NT2/D1 (cell line): ENCODE measurements at regions not wholly inside any gene's neighbourhood (a gene's known extent, or its start where the extent isn't known, plus 50 kb on each side); places are given as distances from the start of the nearest gene placed in this dataset.

Source experiments
- DNase-seq: peaks from one replicate; pipeline ENCODE4 v3.0.0-alpha.2; 2011; ENCODE audit warnings: low read depth, low spot score
- H3K27me3 ChIP-seq: 2 replicates; pipeline ENCODE4 v1.6.0; 2011; ENCODE audit warnings: mild to moderate bottlenecking; ENCODE audit not compliant: insufficient read length, insufficient read depth
- H3K36me3 ChIP-seq: 2 replicates; pipeline ENCODE4 v1.6.1; 2011; ENCODE audit warnings: mild to moderate bottlenecking, low read length, mixed read lengths; ENCODE audit not compliant: insufficient read depth, insufficient read length
- H3K4me1 ChIP-seq: 2 replicates; pipeline ENCODE4 v1.5.1; 2011; ENCODE audit not compliant: insufficient read depth, insufficient read length
- H3K4me3 ChIP-seq: 2 replicates; pipeline ENCODE4 v1.5.1; 2011; ENCODE audit warnings: low read depth; ENCODE audit not compliant: insufficient read length
- H3K9ac ChIP-seq: 2 replicates; pipeline ENCODE4 v1.6.0; 2011; ENCODE audit warnings: low read depth; ENCODE audit not compliant: insufficient read length
- H3K9me3 ChIP-seq: 2 replicates; pipeline ENCODE4 v1.5.1; 2011; ENCODE audit warnings: mild to moderate bottlenecking, low read length; ENCODE audit not compliant: insufficient read depth
- SUZ12 ChIP-seq: IDR thresholded peaks from 2 replicates; pipeline ENCODE4 v1.6.1; 2011; ENCODE audit not compliant: insufficient read length, insufficient read depth; ENCODE audit errors: extremely low read depth
- YY1 ChIP-seq: IDR thresholded peaks from 2 replicates; pipeline ENCODE4 v1.6.1; 2011; ENCODE audit not compliant: insufficient read length, insufficient read depth
- ZNF274 ChIP-seq: IDR thresholded peaks from 2 replicates; pipeline ENCODE4 v1.6.1; 2011; ENCODE audit warnings: mild to moderate bottlenecking, low read depth, low read length

DNA sequence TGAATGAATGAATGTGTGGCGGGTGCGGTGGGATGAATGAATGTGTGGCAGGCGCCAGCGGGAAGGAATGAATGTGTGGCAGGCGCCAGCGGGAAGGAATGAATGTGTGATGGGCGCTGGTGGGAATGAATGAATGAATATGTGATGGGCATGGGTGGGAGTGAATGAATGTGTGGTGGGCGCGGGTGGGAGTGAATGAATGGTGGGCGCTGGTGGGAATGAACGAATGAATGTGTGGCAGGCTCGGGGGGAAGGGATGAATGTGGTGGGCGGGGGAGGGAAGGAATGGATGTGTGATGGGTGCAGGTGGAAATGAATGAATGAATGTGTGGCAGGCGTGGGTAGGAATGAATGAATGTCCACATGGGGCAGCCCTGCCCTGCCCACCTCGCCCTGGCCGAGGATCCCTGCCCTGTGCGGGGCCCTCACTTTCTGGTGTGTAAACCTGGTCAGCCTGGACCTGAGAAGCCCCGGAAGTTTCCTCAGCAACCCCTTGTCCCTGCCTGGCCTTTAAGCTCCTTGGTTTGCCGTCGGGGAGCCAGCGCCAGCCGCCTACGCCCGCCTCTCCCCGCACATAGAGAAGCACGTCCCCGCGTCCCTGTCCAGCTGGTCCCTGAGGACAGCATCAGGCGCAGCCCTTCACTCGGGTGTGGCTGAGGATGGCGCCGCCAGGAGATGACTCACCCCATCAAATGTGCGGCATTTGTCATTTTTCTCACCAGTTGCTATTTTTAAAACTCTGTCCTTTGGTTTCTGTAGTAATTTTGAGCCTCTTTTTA, 112.8 kb upstream of the LRPAP1 start:
- no peak for DNase-seq
- Histone ChIP-seq H3K9me3 (no peaks in the 10 kb centered on the region), H3K4me3 (no peak overlapping the region), H3K36me3 (no peaks in the 10 kb centered on the region), H3K4me1 (peaks cover 29% of the 10 kb centered on the region), H3K27me3 (peaks cover 4% of the 10 kb centered on the region), H3K9ac (no peak overlapping the region)
- TF ChIP-seq YY1 = no peak
- TF ChIP-seq ZNF274 = no peak
- TF ChIP-seq SUZ12 = no peak

DNA sequence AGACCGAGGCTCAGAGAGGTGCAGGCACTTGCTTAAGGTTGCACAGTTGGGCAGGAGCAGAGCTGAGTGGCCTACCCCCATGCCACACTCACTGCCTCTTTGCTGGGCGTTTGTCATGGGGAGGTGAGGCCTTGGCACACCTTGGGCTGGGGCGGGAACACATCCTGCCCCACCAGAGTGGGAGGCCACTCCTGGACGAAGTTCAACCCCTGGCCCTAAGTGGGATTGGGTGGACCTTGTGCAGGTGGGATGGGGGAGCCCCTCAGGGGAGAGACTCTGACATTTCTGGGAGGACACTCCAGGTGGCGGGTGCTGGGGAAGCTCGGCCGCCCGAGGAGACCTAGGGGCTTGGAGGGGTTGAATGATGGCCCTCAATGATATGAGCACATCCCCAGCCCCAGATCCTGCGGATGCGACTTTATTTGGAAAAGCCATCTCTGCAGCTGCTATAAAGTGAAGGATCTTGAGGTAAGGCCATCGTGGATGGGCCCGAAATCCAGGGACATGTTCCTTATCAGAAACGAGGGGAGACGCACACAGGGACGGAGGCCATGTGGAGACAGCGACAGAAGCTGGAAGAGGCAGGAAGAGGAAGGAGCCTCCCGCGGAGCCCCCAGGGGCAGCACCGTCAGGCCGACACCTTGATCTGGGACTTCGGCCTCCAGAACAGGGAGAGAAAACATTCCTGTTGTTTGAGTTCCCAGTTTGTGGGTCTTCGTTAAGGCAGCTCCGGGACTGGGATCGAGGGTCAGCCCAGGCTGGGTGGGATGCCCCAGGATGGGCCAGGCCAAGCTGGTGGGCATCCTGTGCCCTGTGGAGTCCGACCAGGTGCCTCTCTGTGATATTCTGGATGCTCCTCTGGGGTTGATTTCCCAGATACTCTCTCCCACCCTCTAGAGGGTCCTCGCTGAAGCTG, 111.6 kb upstream of the LRPAP1 start:
- H3K27me3 ChIP-seq = no peaks in the 10 kb centered on the region
- no peaks in the 10 kb centered on the region for H3K9me3 ChIP-seq
- TF ChIP-seq YY1 (no peak), ZNF274 (no peak), SUZ12 (no peak)

DNA sequence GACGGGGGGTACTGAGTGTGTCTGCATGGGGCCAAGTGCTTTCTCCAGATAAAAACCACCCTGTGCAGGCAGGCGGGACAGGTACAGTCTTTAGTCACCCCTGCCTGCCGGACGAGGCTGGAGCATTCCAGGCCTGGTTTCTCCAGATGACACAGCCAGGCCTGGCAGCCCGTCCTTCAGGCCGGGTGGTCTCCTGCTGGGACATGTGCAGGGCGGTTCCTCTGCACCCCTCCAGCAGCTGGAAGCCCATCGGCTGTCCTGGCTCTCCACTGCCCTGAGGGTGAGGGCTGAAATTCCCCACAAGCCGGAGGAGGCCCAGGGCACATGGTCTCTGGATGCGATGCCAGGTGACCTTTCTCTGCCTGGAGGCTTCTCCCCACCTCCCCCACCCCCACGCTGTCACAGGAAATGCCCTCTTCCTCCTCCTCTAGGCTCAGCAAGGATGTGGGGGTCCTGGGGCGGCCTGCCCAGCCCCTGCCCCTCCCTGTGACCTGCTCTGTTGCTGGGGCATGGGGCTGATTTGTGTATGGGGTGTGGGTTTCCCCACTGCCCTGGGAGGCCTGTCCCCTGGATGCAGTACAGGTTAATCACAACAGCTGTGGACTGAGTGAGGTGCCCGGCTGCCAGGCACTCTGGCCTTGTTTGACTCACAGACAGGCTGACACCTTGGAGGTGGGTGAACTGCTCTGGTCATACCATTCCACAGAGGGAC, 110.7 kb upstream of the LRPAP1 start:
- TF ChIP-seq YY1 (no peak), SUZ12 (no peak)
- no peaks in the 10 kb centered on the region for H3K9me3 ChIP-seq
- no peaks in the 10 kb centered on the region for H3K36me3 ChIP-seq
- no peak overlapping the region for H3K9ac ChIP-seq
- no peak overlapping the region for H3K4me3 ChIP-seq
- H3K4me1 ChIP-seq = peaks cover 29% of the 10 kb centered on the region
- H3K27me3 ChIP-seq = no peaks in the 10 kb centered on the region
- no peak for DNase-seq

More for the DNA sequence above, 111.6 kb upstream of the LRPAP1 start:
- DNase-seq = no peak
- Histone ChIP-seq H3K4me3 (no peak overlapping the region), H3K36me3 (no peaks in the 10 kb centered on the region), H3K9ac (no peak overlapping the region), H3K4me1 (peaks cover 29% of the 10 kb centered on the region)

DNA sequence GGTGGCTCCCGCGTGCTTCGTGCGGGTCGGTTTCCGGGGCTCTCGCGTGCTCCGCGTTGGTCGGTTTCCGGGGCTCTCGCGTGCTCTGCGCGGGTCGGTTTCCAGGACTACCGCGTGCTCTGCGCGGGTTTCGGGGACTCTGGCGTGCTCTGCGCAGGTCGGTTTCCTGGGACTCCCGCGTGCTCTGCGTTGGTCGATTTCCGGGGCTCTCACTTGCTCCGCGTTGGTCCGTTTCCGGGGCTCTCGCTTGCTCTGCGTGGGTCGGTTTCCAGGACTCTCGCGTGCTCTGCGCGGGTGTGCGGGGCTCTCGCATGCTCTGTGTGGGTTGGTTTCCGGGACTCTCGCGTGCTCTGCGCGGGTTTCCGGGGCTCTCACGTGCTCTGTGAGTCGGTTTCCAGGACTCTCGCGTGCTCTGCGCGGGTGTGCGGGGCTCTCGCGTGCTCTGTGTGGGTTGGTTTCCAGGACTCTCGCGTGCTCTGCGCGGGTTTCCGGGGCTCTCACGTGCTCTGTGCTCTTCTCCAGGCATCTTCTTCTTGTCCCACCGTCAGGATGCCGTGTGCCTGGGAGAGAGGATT, 109.9 kb upstream of the LRPAP1 start:
- Histone ChIP-seq H3K27me3 (no peaks in the 10 kb centered on the region), H3K36me3 (no peaks in the 10 kb centered on the region), H3K4me1 (peaks cover 29% of the 10 kb centered on the region), H3K9ac (no peak overlapping the region), H3K4me3 (no peak overlapping the region), H3K9me3 (peaks cover 6% of the 10 kb centered on the region; the same call in 1 of the 2 replicates)
- DNase-seq = no peak
- TF ChIP-seq ZNF274 (no peak), SUZ12 (no peak), YY1 (no peak)

DNA sequence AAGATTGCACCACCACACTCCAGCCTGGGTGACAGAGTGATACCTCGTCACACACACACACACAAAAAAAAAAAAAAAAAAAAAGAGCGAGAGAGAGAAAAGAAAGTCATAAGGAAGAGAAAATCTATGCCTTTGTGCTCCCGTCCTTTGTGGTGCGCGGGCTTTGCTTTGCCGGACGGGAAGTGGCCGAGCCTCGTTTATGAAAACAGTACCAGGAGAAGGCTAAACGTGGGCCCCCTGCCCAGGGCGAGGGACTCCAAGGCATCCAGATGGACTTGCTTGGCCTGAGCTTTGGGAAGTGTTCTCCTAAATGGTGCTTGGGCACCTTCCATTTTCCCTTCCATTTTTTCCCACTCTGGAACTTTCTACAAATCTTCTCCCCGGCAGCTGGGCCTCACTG, 109.3 kb upstream of the LRPAP1 start:
- H3K27me3 ChIP-seq = no peaks in the 10 kb centered on the region
- H3K9me3 ChIP-seq = peaks cover 13% of the 10 kb centered on the region; the same call in 1 of the 2 replicates
- no peak overlapping the region for H3K4me3 ChIP-seq
- no peaks in the 10 kb centered on the region for H3K36me3 ChIP-seq
- H3K4me1 ChIP-seq = peaks cover 25% of the 10 kb centered on the region
- DNase-seq = no peak
- no peak overlapping the region for H3K9ac ChIP-seq
- TF ChIP-seq YY1 (no peak), SUZ12 (no peak), ZNF274 (no peak)

DNA sequence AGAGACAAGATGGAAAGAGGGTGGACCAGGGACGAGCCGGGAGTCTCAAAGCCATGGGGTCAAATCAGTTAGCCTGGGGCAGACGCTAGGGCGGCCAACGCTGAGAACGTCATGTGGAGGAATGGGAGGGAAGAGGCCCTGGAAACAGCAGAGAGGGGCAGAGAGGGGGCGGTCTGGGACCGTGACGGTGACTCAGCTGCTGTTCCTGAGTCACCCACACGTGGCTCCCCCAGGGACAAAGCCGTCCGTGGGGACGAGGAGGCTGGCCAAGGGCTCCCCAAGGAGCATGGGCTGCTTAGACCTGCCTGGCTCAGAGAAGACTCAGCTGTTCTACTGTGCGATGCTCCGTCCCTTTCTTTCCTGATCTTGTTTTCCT, 108.4 kb upstream of the LRPAP1 start:
- Histone ChIP-seq H3K27me3 (no peaks in the 10 kb centered on the region), H3K9me3 (peaks cover 19% of the 10 kb centered on the region; the same call in 1 of the 2 replicates), H3K36me3 (no peaks in the 10 kb centered on the region), H3K4me3 (no peak overlapping the region), H3K9ac (no peak overlapping the region), H3K4me1 (peaks cover 20% of the 10 kb centered on the region)
- no peak for DNase-seq
- no peak for TF ChIP-seq SUZ12
- TF ChIP-seq ZNF274 = no peak
- no peak for TF ChIP-seq YY1
